Ovary (tissue), 3 donors: ENCODE measurements at regions not wholly inside any gene's neighbourhood (a gene's known extent, or its start where the extent isn't known, plus 50 kb on each side); places are given as distances from the start of the nearest gene placed in this dataset.

ENCODE experiments used
- EP300 ChIP-seq: sonication (generic); formaldehyde crosslinking; IDR thresholded peaks from one replicate; pipeline ENCODE4 v1.6.1; 2017; ENCODE audit warnings: antibody characterized with exemption
- TF ChIP-seq, protein P1 (sequence below), 3 donors: fragments of 450-650 bp in 2 of 3; fragments of 200-600 bp in 1 of 3; IDR thresholded peaks; one replicate each; pipeline versions ENCODE4 v1.5.1 to v1.8.0; 2016 to 2022; ENCODE audit warnings: antibody characterized with exemption in 3 of 3, mild to moderate bottlenecking in 1 of 3
- donor health status: DM: no; HTN: no; CAD: no.

DNA sequence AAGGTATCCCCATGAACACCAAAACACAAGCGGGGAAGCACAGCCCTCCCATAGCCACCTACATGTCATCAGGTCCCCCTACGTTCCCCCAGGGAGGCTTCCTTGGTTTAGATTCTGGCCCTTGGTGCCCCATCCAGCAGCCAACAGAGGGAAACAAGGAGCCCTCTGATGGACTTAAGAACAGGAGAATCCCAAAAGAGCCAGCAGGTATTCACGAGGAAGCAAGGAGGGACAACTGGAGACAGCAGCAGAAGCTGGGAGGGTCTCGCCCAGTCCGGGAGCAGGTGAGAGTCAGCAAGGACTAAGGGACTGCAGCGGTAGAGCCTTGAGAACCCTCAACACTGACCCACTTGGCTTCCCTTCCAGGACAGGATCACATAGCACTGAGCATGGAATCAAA, 58.4 kb upstream of the TOP1 start:
- TF ChIP-seq, protein P1, sequence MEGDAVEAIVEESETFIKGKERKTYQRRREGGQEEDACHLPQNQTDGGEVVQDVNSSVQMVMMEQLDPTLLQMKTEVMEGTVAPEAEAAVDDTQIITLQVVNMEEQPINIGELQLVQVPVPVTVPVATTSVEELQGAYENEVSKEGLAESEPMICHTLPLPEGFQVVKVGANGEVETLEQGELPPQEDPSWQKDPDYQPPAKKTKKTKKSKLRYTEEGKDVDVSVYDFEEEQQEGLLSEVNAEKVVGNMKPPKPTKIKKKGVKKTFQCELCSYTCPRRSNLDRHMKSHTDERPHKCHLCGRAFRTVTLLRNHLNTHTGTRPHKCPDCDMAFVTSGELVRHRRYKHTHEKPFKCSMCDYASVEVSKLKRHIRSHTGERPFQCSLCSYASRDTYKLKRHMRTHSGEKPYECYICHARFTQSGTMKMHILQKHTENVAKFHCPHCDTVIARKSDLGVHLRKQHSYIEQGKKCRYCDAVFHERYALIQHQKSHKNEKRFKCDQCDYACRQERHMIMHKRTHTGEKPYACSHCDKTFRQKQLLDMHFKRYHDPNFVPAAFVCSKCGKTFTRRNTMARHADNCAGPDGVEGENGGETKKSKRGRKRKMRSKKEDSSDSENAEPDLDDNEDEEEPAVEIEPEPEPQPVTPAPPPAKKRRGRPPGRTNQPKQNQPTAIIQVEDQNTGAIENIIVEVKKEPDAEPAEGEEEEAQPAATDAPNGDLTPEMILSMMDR (IDR thresholded peaks at IDR 0.05): no peak
- TF ChIP-seq EP300: no peak
